ENCODE measurements at regions not wholly inside any gene's neighbourhood (a gene's known extent, or its start where the extent isn't known, plus 50 kb on each side); places are given as distances from the start of the nearest gene placed in this dataset.

DNA sequence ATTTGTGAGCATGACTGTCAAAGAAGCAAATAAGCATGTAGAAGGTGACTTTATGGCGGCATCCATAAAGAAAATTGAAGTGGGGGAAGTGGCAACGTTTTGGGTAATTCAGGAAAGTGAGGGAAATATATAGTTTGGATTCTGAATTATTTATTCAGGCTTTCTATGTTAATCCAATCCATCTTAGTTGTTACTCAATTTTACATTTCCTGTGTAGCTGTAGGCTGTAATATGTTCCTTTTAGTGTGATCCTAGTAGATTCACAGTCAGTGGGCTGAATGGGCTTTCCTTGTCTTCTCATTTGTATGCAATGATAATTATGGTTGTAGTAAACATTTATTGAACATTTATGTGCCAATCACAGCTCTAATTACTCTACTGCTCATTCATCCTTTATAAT lies 654.1 kb downstream of the EDEM1 start:
- no peaks in the 10 kb centered on the region for H3K9me2 ChIP-seq (ENCODE audit: insufficient read depth, low read length)
- no peaks in the 10 kb centered on the region for H3K79me2 ChIP-seq (ENCODE audit: insufficient read depth, low read depth, low read length)
- no peaks in the 10 kb centered on the region for H4K20me1 ChIP-seq (ENCODE audit: insufficient read depth, low read length)
- CTCF ChIA-PET (ENCODE audit: unreplicated experiment) = no interaction called here
- no TSS peak for BruUV-seq (replicated peaks)
- H2AFZ ChIP-seq (ENCODE audit: low read length) = no peak overlapping the region
- no peak overlapping the region for H3K4me3 ChIP-seq (ENCODE audit: low read depth, low read length, poor library complexity, severe bottlenecking)
- no peak overlapping the region for H3K4me2 ChIP-seq (ENCODE audit: low read length)
- intact Hi-C loops (cut with micrococcal nuclease; ENCODE audit: unreplicated experiment) = no loop called here
- TF ChIP-seq EZH2phosphoT487 (IDR thresholded peaks at IDR 0.05; ENCODE audit: borderline replicate concordance, low read depth, low read length) (no peak), CTCF (conservative IDR thresholded peaks at IDR 0.05; ENCODE audit: low read length) (no peak)
- no peak overlapping the region for H3K27ac ChIP-seq (ENCODE audit: low read depth, low read length, poor library complexity, severe bottlenecking)
- POLR2A ChIA-PET = interaction anchor here (0.6 to 0.9 kb wide), 3 partner anchors 127 to 1734 kb away, joined by 3 to 4 read pairs (median 3); no protein-coding TSS in a partner anchor
- H3K9me3 ChIP-seq (ENCODE audit: low read length) = no peaks in the 10 kb centered on the region
- DNase-seq (ENCODE audit: low spot score) = no peak
- H3K4me1 ChIP-seq (ENCODE audit: insufficient read depth, low read length, poor library complexity, severe bottlenecking) = no peaks in the 10 kb centered on the region
- H3K36me3 ChIP-seq (ENCODE audit: insufficient read depth, low read length) = no peaks in the 10 kb centered on the region

DNA sequence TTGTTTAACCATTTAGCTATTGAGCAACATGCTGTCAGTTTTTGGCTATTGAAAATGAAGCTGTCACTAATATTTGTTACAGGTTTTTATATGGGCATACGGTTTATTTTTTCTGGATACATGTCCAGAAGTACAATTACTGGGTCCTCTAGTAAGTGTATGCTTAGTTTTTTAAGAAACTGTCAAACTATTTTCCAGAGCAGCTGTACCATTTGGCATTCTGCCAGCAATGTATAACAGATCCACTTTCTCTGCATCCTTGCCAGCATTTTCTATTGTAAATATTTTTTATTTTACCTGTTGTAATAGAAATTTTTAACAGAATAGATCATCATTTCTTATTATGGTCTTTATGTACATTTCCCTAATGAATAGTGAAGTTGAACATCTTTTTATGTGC lies 658.8 kb downstream of the EDEM1 start:
- Histone ChIP-seq H3K79me2 (ENCODE audit: insufficient read depth, low read depth, low read length) (no peaks in the 10 kb centered on the region), H3K9me2 (ENCODE audit: insufficient read depth, low read length) (no peaks in the 10 kb centered on the region), H3K9me3 (ENCODE audit: low read length) (no peaks in the 10 kb centered on the region), H3K4me1 (ENCODE audit: insufficient read depth, low read length, poor library complexity, severe bottlenecking) (no peaks in the 10 kb centered on the region), H3K36me3 (ENCODE audit: insufficient read depth, low read length) (no peaks in the 10 kb centered on the region), H2AFZ (ENCODE audit: low read length) (no peak overlapping the region), H4K20me1 (ENCODE audit: insufficient read depth, low read length) (no peaks in the 10 kb centered on the region), H3K27ac (ENCODE audit: low read depth, low read length, poor library complexity, severe bottlenecking) (no peak overlapping the region), H3K4me2 (ENCODE audit: low read length) (no peak overlapping the region), H3K4me3 (ENCODE audit: low read depth, low read length, poor library complexity, severe bottlenecking) (no peak overlapping the region)
- intact Hi-C loops (cut with micrococcal nuclease; ENCODE audit: unreplicated experiment) = no loop called here
- no peak for DNase-seq (ENCODE audit: low spot score)
- TF ChIP-seq CTCF (conservative IDR thresholded peaks at IDR 0.05; ENCODE audit: low read length) (no peak), EZH2phosphoT487 (IDR thresholded peaks at IDR 0.05; ENCODE audit: borderline replicate concordance, low read depth, low read length) (no peak)
- BruUV-seq (replicated peaks) = no TSS peak
- ChIA-PET POLR2A (interaction anchor here (0.7 kb wide), 1 partner anchor 17 kb away, joined by 3 read pairs; no protein-coding TSS in a partner anchor), CTCF (ENCODE audit: unreplicated experiment) (no interaction called here)

DNA sequence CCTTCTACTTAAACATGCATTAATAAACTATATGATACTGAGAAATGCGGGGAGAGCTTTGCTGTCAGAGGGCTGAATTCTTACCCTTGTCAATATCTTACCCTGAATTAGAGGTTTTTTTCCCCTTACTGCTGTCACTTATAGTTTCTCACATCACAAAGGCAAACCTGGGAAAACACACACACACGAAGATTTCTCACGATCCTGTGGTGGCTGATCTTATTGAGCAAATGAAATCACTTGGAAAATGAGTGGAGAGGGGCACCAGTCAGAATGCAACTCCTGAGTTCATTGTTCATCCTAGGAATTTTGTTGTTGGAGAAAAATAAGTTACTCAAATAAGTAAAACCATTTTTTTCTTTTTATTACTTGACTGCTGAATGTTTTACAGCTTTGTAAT lies 673.6 kb downstream of the EDEM1 start:
- Histone ChIP-seq H3K9me3 (ENCODE audit: low read length) (no peaks in the 10 kb centered on the region), H3K4me2 (ENCODE audit: low read length) (no peak overlapping the region), H3K9me2 (ENCODE audit: insufficient read depth, low read length) (no peaks in the 10 kb centered on the region), H3K36me3 (ENCODE audit: insufficient read depth, low read length) (no peaks in the 10 kb centered on the region), H4K20me1 (ENCODE audit: insufficient read depth, low read length) (no peaks in the 10 kb centered on the region), H3K4me1 (ENCODE audit: insufficient read depth, low read length, poor library complexity, severe bottlenecking) (no peaks in the 10 kb centered on the region), H3K79me2 (ENCODE audit: insufficient read depth, low read depth, low read length) (no peaks in the 10 kb centered on the region), H2AFZ (ENCODE audit: low read length) (no peak overlapping the region), H3K27ac (ENCODE audit: low read depth, low read length, poor library complexity, severe bottlenecking) (no peak overlapping the region), H3K4me3 (ENCODE audit: low read depth, low read length, poor library complexity, severe bottlenecking) (no peak overlapping the region)
- POLR2A ChIA-PET = interaction anchor here (0.7 kb wide), 1 partner anchor 23 kb away, joined by 3 read pairs; no protein-coding TSS in a partner anchor
- CTCF ChIA-PET (ENCODE audit: unreplicated experiment) = no interaction called here
- no TSS peak for BruUV-seq (replicated peaks)
- no peak for DNase-seq (ENCODE audit: low spot score)
- TF ChIP-seq CTCF (conservative IDR thresholded peaks at IDR 0.05; ENCODE audit: low read length) (no peak), EZH2phosphoT487 (IDR thresholded peaks at IDR 0.05; ENCODE audit: borderline replicate concordance, low read depth, low read length) (no peak)
- intact Hi-C loops (cut with micrococcal nuclease; ENCODE audit: unreplicated experiment) = no loop called here

All from OCI-LY7 (cell line).